Gastroesophageal sphincter (tissue), 4 donors: ENCODE measurements at regions not wholly inside any gene's neighbourhood (a gene's known extent, or its start where the extent isn't known, plus 50 kb on each side); places are given as distances from the start of the nearest gene placed in this dataset.

Source experiments
- ATAC-seq: fragments of 150-250 bp; one replicate; pipeline ENCODE4 v1.9.1; 2016; ENCODE audit warnings: mild to moderate bottlenecking, moderate library complexity
- H3K27ac ChIP-seq, 4 donors: fragments of 200-600 bp; sonication (generic) in 3 of 4; 1 replicate in 3 of 4; 2 replicates in 1 of 4; pipeline ENCODE4 v1.5.1; 2016 to 2019
- H3K27me3 ChIP-seq: fragments of 200-600 bp; sonication (generic); one replicate; pipeline ENCODE4 v1.5.1; 2019
- H3K36me3 ChIP-seq, 2 donors: fragments of 200-600 bp; sonication (generic); one replicate each; pipeline ENCODE4 v1.5.1; 2019; ENCODE audit warnings: control low read depth in 1 of 2
- H3K4me1 ChIP-seq, 3 donors: fragments of 200-600 bp; sonication (generic); 1 replicate in 2 of 3; 2 replicates in 1 of 3; pipeline ENCODE4 v1.5.1; 2016 to 2019; ENCODE audit warnings: control low read depth in 2 of 3
- H3K4me3 ChIP-seq, 2 donors: fragments of 200-600 bp; sonication (generic); one replicate each; pipeline ENCODE4 v1.5.1; 2019; ENCODE audit warnings: mild to moderate bottlenecking in 1 of 2, moderate library complexity in 1 of 2
- H3K9me3 ChIP-seq, 3 donors: fragments of 200-600 bp; sonication (generic); one replicate each; pipeline ENCODE4 v1.5.1; 2017 to 2019; ENCODE audit warnings: control low read depth in 2 of 3
- CTCF ChIP-seq, 4 experiments: fragments of 200-600 bp in 2 of 4; fragments of 450-650 bp in 2 of 4; sonication (generic) in 1 of 4; IDR thresholded peaks; one replicate each; pipeline ENCODE4 v1.5.1; 2017 to 2019; ENCODE audit warnings: antibody characterized with exemption in 4 of 4, mild to moderate bottlenecking in 2 of 4, moderate library complexity in 2 of 4
- EP300 ChIP-seq: sonication (generic); formaldehyde crosslinking; IDR thresholded peaks from one replicate; pipeline ENCODE4 v1.6.1; 2017; ENCODE audit warnings: antibody characterized with exemption, mild to moderate bottlenecking
- POLR2A ChIP-seq, 2 donors: fragments of 450-650 bp; IDR thresholded peaks; one replicate each; pipeline ENCODE4 v1.6.1; 2017; ENCODE audit warnings: antibody characterized with exemption in 2 of 2, mild to moderate bottlenecking in 2 of 2, moderate library complexity in 1 of 2
- POLR2AphosphoS5 ChIP-seq: sonication (generic); formaldehyde crosslinking; IDR thresholded peaks from one replicate; pipeline ENCODE4 v1.6.1; 2017; ENCODE audit warnings: antibody characterized with exemption
- WGBS, 2 donors: methylation state at CpG; one replicate each; pipeline ENCODE4 v1.1.5; 2018; ENCODE audit warnings: low coverage in 1 of 2; 5-methylcytosine and 5-hydroxymethylcytosine counted together

- ATAC-seq, result no peak
- H3K27ac ChIP-seq, result no peak overlapping the region
- H3K4me3 ChIP-seq, result no peak overlapping the region
- H3K27me3 ChIP-seq, result peaks cover 12% of the 10 kb centered on the region
- TF ChIP-seq POLR2A (IDR thresholded peaks at IDR 0.05), result no peak
- TF ChIP-seq CTCF (IDR thresholded peaks at IDR 0.05), result no peak
- TF ChIP-seq POLR2AphosphoS5, result no peak
- TF ChIP-seq EP300, result no peak
- H3K4me1 ChIP-seq, result no peaks in the 10 kb centered on the region
- WGBS, 2 donors, result 69 to 79% methylated on average over 3 to 10 of the region's 14 CpGs
- H3K36me3 ChIP-seq, result no peaks in the 10 kb centered on the region
- H3K9me3 ChIP-seq, result no peaks in the 10 kb centered on the region
These were observed 477.9 kb downstream of the TCERG1L start for GRCh38 chr10:130833596-130833995.

GRCh38 chr10:130834170-130834569 lies 477.4 kb downstream of the TCERG1L start:
- 54 to 66% methylated on average over 6 to 13 of the region's 15 CpGs for WGBS, 2 donors
- H3K36me3 ChIP-seq, result no peaks in the 10 kb centered on the region
- H3K4me3 ChIP-seq, result no peak overlapping the region
- no peak overlapping the region for H3K27ac ChIP-seq
- no peaks in the 10 kb centered on the region for H3K9me3 ChIP-seq
- peaks cover 13% of the 10 kb centered on the region for H3K27me3 ChIP-seq
- no peak for ATAC-seq
- TF ChIP-seq POLR2AphosphoS5 (no peak), EP300 (no peak), POLR2A (IDR thresholded peaks at IDR 0.05) (no peak), CTCF (IDR thresholded peaks at IDR 0.05) (no peak)
- no peaks in the 10 kb centered on the region for H3K4me1 ChIP-seq

GRCh38 chr10:130834573-130834972 lies 476.9 kb downstream of the TCERG1L start:
- WGBS, 2 donors, result 84 to 97% methylated on average over 5 to 9 of the region's 15 CpGs
- H3K4me3 ChIP-seq, result no peak overlapping the region
- no peak for ATAC-seq
- TF ChIP-seq POLR2A (IDR thresholded peaks at IDR 0.05) (no peak), EP300 (no peak), POLR2AphosphoS5 (no peak), CTCF (IDR thresholded peaks at IDR 0.05) (no peak)
- H3K27ac ChIP-seq, result no peak overlapping the region
- peaks cover 17% of the 10 kb centered on the region for H3K27me3 ChIP-seq
- H3K9me3 ChIP-seq, result no peaks in the 10 kb centered on the region
- no peaks in the 10 kb centered on the region for H3K36me3 ChIP-seq
- no peaks in the 10 kb centered on the region for H3K4me1 ChIP-seq

GRCh38 chr10:130835068-130835467 lies 476.5 kb downstream of the TCERG1L start:
- no peaks in the 10 kb centered on the region for H3K36me3 ChIP-seq
- no peak overlapping the region for H3K4me3 ChIP-seq
- H3K4me1 ChIP-seq, result no peaks in the 10 kb centered on the region
- H3K27ac ChIP-seq, result no peak overlapping the region
- H3K27me3 ChIP-seq, result peaks cover 21% of the 10 kb centered on the region
- WGBS, 2 donors, result 87% methylated on average over 3 of the region's 5 CpGs; no CpG with 5 or more reads in 1 of the 2 donors
- H3K9me3 ChIP-seq, result no peaks in the 10 kb centered on the region
- no peak for ATAC-seq
- TF ChIP-seq POLR2A (IDR thresholded peaks at IDR 0.05) (no peak), CTCF (IDR thresholded peaks at IDR 0.05) (no peak)

- Histone ChIP-seq H3K36me3 (no peaks in the 10 kb centered on the region), H3K4me1 (no peaks in the 10 kb centered on the region), H3K4me3 (no peak overlapping the region), H3K27ac (no peak overlapping the region), H3K27me3 (peaks cover 21% of the 10 kb centered on the region), H3K9me3 (no peaks in the 10 kb centered on the region)
- WGBS, 2 donors, result 75 to 100% methylated on average over 2 to 4 of the region's 7 CpGs
- TF ChIP-seq CTCF (IDR thresholded peaks at IDR 0.05) (no peak), POLR2A (IDR thresholded peaks at IDR 0.05) (no peak), EP300 (no peak), POLR2AphosphoS5 (no peak)
- no peak for ATAC-seq
These were observed 475.2 kb downstream of the TCERG1L start for GRCh38 chr10:130836344-130836743.
